IPS DF 6.9 (cell line): ENCODE measurements at regions not wholly inside any gene's neighbourhood (a gene's known extent, or its start where the extent isn't known, plus 50 kb on each side); places are given as distances from the start of the nearest gene placed in this dataset.

Source experiments
- DNase-seq: peaks from one replicate; pipeline ENCODE4 v3.0.0-alpha.2; 2013; ENCODE audit warnings: low read depth, low spot score
- H3K27ac ChIP-seq: one replicate; pipeline ENCODE4 v1.5.1; 2013; ENCODE audit warnings: low read length, control low read depth
- H3K27me3 ChIP-seq: 2 replicates; pipeline ENCODE4 v1.6.1; 2013; ENCODE audit warnings: mild to moderate bottlenecking, low read length; ENCODE audit not compliant: control insufficient read depth, insufficient read depth
- H3K36me3 ChIP-seq: 2 replicates; pipeline ENCODE4 v1.6.1; 2013; ENCODE audit warnings: low read length; ENCODE audit not compliant: control insufficient read depth, insufficient read depth
- H3K4me1 ChIP-seq: 2 replicates; pipeline ENCODE4 v1.6.1; 2013; ENCODE audit warnings: low read length; ENCODE audit not compliant: control insufficient read depth, insufficient read depth
- H3K4me3 ChIP-seq: 2 replicates; pipeline ENCODE4 v1.5.1; 2013; ENCODE audit warnings: mild to moderate bottlenecking, low read length
- H3K9me3 ChIP-seq: 2 replicates; pipeline ENCODE4 v1.6.1; 2013; ENCODE audit warnings: low read length, inconsistent platforms; ENCODE audit not compliant: control insufficient read depth, insufficient read depth
- WGBS: extraction: QIAGEN DNeasy Blood & Tissue Kit; methylation state at CpG from one replicate; pipeline ENCODE4 v1.1.7; 2013; ENCODE audit warnings: mixed read lengths, missing lambda C conversion rate; ENCODE audit not compliant: insufficient read length, insufficient coverage; 5-methylcytosine and 5-hydroxymethylcytosine counted together

- peaks cover 2% of the 10 kb centered on the region; the same call in 1 of the 2 replicates for H3K9me3 ChIP-seq
- no CpG with 5 or more reads among the region's 6 CpGs for WGBS
- H3K4me3 ChIP-seq: no peak overlapping the region
- H3K36me3 ChIP-seq: no peaks in the 10 kb centered on the region
- H3K27me3 ChIP-seq: no peaks in the 10 kb centered on the region
- DNase-seq: no peak
- no peaks in the 10 kb centered on the region for H3K4me1 ChIP-seq
- no peak overlapping the region for H3K27ac ChIP-seq
Measured at GRCh38 chr4:57424232-57424897, 314.2 kb upstream of the IGFBP7 start.

GRCh38 chr4:57418133-57418532, 307.9 kb upstream of the IGFBP7 start:
- no peak for DNase-seq
- no peaks in the 10 kb centered on the region for H3K27me3 ChIP-seq
- no peaks in the 10 kb centered on the region for H3K36me3 ChIP-seq
- H3K9me3 ChIP-seq: peaks cover 2% of the 10 kb centered on the region; the same call in 1 of the 2 replicates
- H3K4me3 ChIP-seq: no peak overlapping the region
- no CpG with 5 or more reads among the region's 1 CpG for WGBS
- no peaks in the 10 kb centered on the region for H3K4me1 ChIP-seq
- no peak overlapping the region for H3K27ac ChIP-seq

GRCh38 chr4:57412259-57413054, 302.3 kb upstream of the IGFBP7 start:
- H3K36me3 ChIP-seq: no peaks in the 10 kb centered on the region
- DNase-seq: no peak
- no peaks in the 10 kb centered on the region for H3K4me1 ChIP-seq
- no peaks in the 10 kb centered on the region for H3K9me3 ChIP-seq
- no peak overlapping the region for H3K27ac ChIP-seq
- WGBS: no CpG with 5 or more reads among the region's 5 CpGs
- H3K27me3 ChIP-seq: no peaks in the 10 kb centered on the region
- no peak overlapping the region for H3K4me3 ChIP-seq

DNA sequence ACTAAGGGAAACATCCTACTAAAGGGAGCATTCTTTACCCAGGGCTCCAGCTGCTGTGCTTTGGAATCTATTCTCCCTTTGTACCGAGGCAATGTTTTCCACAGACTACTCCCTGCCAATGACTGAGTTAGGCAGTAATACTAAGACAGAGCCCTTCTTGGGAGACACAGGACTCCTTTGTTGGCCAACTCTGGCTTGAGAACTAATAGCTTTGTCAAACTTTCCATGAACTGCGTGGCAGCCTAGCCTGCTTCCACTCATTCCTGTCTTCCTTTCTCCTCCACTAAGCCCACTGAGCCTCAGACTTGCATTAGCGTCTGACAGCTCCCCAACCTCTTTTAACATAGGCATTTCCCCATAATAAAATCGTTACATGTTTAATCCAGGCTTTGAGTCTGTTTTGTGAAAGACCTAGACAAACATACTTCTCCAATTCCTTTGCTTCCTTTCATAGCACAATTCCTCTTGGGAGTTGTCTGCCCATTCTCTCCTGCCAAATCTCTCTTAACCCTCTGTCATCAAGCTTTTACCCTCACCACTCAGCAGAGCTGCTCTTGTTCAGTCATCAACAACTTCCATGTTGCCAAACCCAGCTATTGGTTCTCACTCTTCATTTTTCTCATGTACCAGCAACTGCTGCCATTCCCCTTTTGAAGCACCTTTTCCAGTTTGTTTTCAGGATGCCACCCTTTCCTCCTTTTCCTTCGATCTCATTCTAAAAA, 300.3 kb upstream of the IGFBP7 start:
- no peak overlapping the region for H3K27ac ChIP-seq
- no peak for DNase-seq
- H3K36me3 ChIP-seq: no peaks in the 10 kb centered on the region
- H3K9me3 ChIP-seq: no peaks in the 10 kb centered on the region
- WGBS: no CpG with 5 or more reads among the region's 5 CpGs
- H3K4me1 ChIP-seq: no peaks in the 10 kb centered on the region
- H3K27me3 ChIP-seq: no peaks in the 10 kb centered on the region
- H3K4me3 ChIP-seq: no peak overlapping the region

GRCh38 chr4:57405359-57405758, 295.2 kb upstream of the IGFBP7 start:
- no peak for DNase-seq
- H3K36me3 ChIP-seq: no peaks in the 10 kb centered on the region
- no peak overlapping the region for H3K27ac ChIP-seq
- H3K4me1 ChIP-seq: no peaks in the 10 kb centered on the region
- H3K4me3 ChIP-seq: no peak overlapping the region
- H3K27me3 ChIP-seq: no peaks in the 10 kb centered on the region
- no CpG with 5 or more reads among the region's 2 CpGs for WGBS
- H3K9me3 ChIP-seq: no peaks in the 10 kb centered on the region

DNA sequence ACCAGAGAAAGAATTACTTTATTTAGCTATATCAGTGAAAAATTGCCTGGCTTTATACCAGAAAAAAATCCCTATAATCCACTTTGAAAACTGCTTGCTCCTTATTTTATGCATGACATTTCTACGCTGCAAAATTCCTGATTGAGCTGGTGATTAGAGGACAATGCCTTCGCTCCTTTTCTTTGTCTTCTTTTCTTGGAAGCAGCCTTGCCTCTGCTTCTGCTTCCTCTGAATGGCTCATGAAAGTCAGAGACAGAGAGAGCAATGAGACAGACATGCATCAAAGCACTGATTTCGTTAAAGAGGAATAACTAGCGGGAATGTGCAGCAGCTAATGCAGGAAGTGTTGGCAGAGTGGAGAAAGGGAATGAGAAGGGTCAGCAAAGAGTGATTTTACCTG, 294.3 kb upstream of the IGFBP7 start:
- no CpG with 5 or more reads among the region's 4 CpGs for WGBS
- H3K36me3 ChIP-seq: no peaks in the 10 kb centered on the region
- no peaks in the 10 kb centered on the region for H3K4me1 ChIP-seq
- no peak for DNase-seq
- H3K4me3 ChIP-seq: no peak overlapping the region
- no peak overlapping the region for H3K27ac ChIP-seq
- H3K9me3 ChIP-seq: no peaks in the 10 kb centered on the region
- no peaks in the 10 kb centered on the region for H3K27me3 ChIP-seq

GRCh38 chr4:57403591-57403990, 293.4 kb upstream of the IGFBP7 start:
- no CpG with 5 or more reads among the region's 2 CpGs for WGBS
- H3K4me1 ChIP-seq: no peaks in the 10 kb centered on the region
- H3K36me3 ChIP-seq: no peaks in the 10 kb centered on the region
- no peaks in the 10 kb centered on the region for H3K27me3 ChIP-seq
- no peak overlapping the region for H3K4me3 ChIP-seq
- H3K27ac ChIP-seq: no peak overlapping the region
- no peaks in the 10 kb centered on the region for H3K9me3 ChIP-seq
- no peak for DNase-seq

DNA sequence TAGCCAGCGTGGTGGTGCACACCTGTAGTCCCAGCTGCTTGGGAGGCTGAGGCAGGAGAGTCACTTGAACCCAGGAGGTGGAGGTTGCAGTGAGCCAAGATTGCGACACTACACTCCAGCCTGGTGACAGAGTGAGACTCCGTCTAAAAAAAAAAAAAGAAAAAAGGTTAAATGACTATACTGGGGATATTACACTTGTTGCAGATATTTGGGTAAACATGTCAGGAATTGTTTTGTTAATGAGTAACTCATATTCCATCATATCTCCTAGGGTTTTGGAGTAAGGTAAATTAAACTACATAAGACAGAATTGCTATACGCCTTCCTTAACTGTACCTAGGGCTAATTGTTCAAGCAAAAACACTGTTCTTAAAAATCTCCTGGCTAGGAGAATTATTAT, 291.4 kb upstream of the IGFBP7 start:
- WGBS: no CpG with 5 or more reads among the region's 4 CpGs
- H3K4me3 ChIP-seq: no peak overlapping the region

DNA sequence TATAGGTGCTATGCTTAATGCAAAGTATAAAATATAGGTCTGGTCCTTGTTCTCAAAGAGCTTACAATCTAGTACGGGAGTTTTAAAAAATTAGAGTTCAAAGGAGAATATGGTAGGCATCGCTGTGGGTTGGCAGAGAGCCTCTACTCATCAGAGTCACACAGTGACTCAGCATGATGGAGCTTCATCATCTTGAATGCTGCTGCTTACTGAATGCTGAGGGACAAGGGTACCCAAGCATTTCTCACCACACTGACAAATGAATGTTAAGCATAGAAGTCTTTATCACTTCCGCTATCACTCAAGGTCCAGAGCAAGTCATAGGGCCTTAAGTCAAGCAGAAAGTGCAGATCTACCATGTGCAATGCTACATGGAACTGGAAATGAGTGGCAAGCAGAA, 268.6 kb upstream of the IGFBP7 start:
- Histone ChIP-seq H3K9me3 (no peaks in the 10 kb centered on the region; the same call in 1 of the 2 replicates), H3K4me3 (no peak overlapping the region), H3K27ac (no peak overlapping the region), H3K4me1 (no peaks in the 10 kb centered on the region), H3K36me3 (no peaks in the 10 kb centered on the region), H3K27me3 (no peaks in the 10 kb centered on the region)
- no CpG with 5 or more reads among the region's 3 CpGs for WGBS
- DNase-seq: no peak

More for the DNA sequence above, 291.4 kb upstream of the IGFBP7 start:
- no peak for DNase-seq
- Histone ChIP-seq H3K36me3 (no peaks in the 10 kb centered on the region), H3K4me1 (no peaks in the 10 kb centered on the region), H3K27ac (no peak overlapping the region), H3K27me3 (no peaks in the 10 kb centered on the region), H3K9me3 (no peaks in the 10 kb centered on the region)

GRCh38 chr4:57374866-57375595, 264.8 kb upstream of the IGFBP7 start:
- Histone ChIP-seq H3K27ac (no peak overlapping the region), H3K9me3 (no peaks in the 10 kb centered on the region), H3K27me3 (no peaks in the 10 kb centered on the region), H3K4me3 (no peak overlapping the region), H3K36me3 (no peaks in the 10 kb centered on the region), H3K4me1 (no peaks in the 10 kb centered on the region; the same call in 1 of the 2 replicates)
- DNase-seq: no peak
- WGBS: no CpG with 5 or more reads among the region's 1 CpG
